Spleen (tissue), 7 donors: ENCODE measurements at regions not wholly inside any gene's neighbourhood (a gene's known extent, or its start where the extent isn't known, plus 50 kb on each side); places are given as distances from the start of the nearest gene placed in this dataset.

Source experiments
- POLR2A ChIP-seq, 3 donors: fragments of 450-650 bp; IDR thresholded peaks; one replicate each; pipeline ENCODE4 v1.5.1; 2017; ENCODE audit warnings: antibody characterized with exemption in 3 of 3, mild to moderate bottlenecking in 1 of 3
- TF ChIP-seq, protein P1 (sequence below), 11 experiments: fragments of 200-600 bp in 7 of 11; fragments of 450-650 bp in 4 of 11; sonication (generic) in 4 of 11; IDR thresholded peaks in 8 of 11; conservative IDR thresholded peaks in 3 of 11; 1 replicate in 7 of 11; 2 replicates in 4 of 11; pipeline versions ENCODE4 v1.4.0 to v1.8.0; 2016 to 2021; ENCODE audit warnings: antibody characterized with exemption in 11 of 11, inconsistent platforms in 4 of 11, mild to moderate bottlenecking in 1 of 11
- donor health status: DM: no; HTN: no; CAD: no; lungs with moderate emphysema.
- donor health status: DM: no; HTN: no; CAD: no.
- donor health status: DM: no; HTN: no; CAD: no.

GRCh38 chr10:129161150-129161549 is 305.9 kb upstream of the MGMT start:
- TF ChIP-seq, protein P1, sequence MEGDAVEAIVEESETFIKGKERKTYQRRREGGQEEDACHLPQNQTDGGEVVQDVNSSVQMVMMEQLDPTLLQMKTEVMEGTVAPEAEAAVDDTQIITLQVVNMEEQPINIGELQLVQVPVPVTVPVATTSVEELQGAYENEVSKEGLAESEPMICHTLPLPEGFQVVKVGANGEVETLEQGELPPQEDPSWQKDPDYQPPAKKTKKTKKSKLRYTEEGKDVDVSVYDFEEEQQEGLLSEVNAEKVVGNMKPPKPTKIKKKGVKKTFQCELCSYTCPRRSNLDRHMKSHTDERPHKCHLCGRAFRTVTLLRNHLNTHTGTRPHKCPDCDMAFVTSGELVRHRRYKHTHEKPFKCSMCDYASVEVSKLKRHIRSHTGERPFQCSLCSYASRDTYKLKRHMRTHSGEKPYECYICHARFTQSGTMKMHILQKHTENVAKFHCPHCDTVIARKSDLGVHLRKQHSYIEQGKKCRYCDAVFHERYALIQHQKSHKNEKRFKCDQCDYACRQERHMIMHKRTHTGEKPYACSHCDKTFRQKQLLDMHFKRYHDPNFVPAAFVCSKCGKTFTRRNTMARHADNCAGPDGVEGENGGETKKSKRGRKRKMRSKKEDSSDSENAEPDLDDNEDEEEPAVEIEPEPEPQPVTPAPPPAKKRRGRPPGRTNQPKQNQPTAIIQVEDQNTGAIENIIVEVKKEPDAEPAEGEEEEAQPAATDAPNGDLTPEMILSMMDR (IDR thresholded peaks at IDR 0.05 in 8 of 11, conservative IDR thresholded peaks at IDR 0.05 in 3 of 11) = no peak
- TF ChIP-seq POLR2A (IDR thresholded peaks at IDR 0.05) = no peak
